ENCODE measurements at regions not wholly inside any gene's neighbourhood (a gene's known extent, or its start where the extent isn't known, plus 50 kb on each side); places are given as distances from the start of the nearest gene placed in this dataset.
A peak's percentile ranks its signal among the peaks of the same experiment; 100 is the strongest.
"Not testable (repeated sequence)": the region's sequence is repeated elsewhere in the genome, so short reads cannot be mapped to it uniquely, and the experiment has no call there.

GRCh38 chr13:59399513-59399912 lies 764.2 kb downstream of the DIAPH3 start:
- Histone ChIP-seq H3K4me1 (peaks cover 7% of the 10 kb centered on the region), H3K9me3 (no peaks in the 10 kb centered on the region), H3K36me3 (replicated peaks in 1 of 2; ENCODE audit: insufficient read depth in 1 of 2, low read depth in 2 of 2) (no peaks in the 10 kb centered on the region), H3K27me3 (no peaks in the 10 kb centered on the region), H3K4me3 (no peak overlapping the region), H3K27ac (no peak overlapping the region)
- ATAC-seq = no peak
- DNase-seq = no peak
- no peak for TF ChIP-seq CTCF (IDR thresholded peaks at IDR 0.05)
- no peak for TF ChIP-seq POLR2A (IDR thresholded peaks at IDR 0.05)
- intact Hi-C loops (cut with DNase I) = loop anchor here (5.0 kb wide), 1 partner anchor 273 kb away; no protein-coding TSS in a partner anchor

- no peak for ATAC-seq
- H3K4me1 ChIP-seq = peaks cover 21% of the 10 kb centered on the region
- intact Hi-C loops (cut with DNase I) = no loop called here
- H3K9me3 ChIP-seq = peaks cover 0 to 3% (median 0%) of the 10 kb centered on the region in 3 donors
- H3K36me3 ChIP-seq (replicated peaks in 1 of 2; ENCODE audit: insufficient read depth in 1 of 2, low read depth in 2 of 2) = no peaks in the 10 kb centered on the region
- no peak overlapping the region for H3K27ac ChIP-seq
- H3K27me3 ChIP-seq = no peaks in the 10 kb centered on the region
- H3K4me3 ChIP-seq = no peak overlapping the region
- no peak for TF ChIP-seq POLR2A (IDR thresholded peaks at IDR 0.05)
- no peak for TF ChIP-seq CTCF (IDR thresholded peaks at IDR 0.05)
- DNase-seq = no peak
These were observed 759.4 kb downstream of the DIAPH3 start for GRCh38 chr13:59404331-59404730.

GRCh38 chr13:59407251-59407650 lies 756.5 kb downstream of the DIAPH3 start:
- H3K27me3 ChIP-seq; DNase-seq; intact Hi-C loops (cut with DNase I); H3K4me3 ChIP-seq; H3K9me3 ChIP-seq; ATAC-seq; H3K27ac ChIP-seq; H3K36me3 ChIP-seq (replicated peaks in 1 of 2; ENCODE audit: insufficient read depth in 1 of 2, low read depth in 2 of 2): not testable (repeated sequence)
- peaks cover 40% of the 10 kb centered on the region for H3K4me1 ChIP-seq
- 93 to 96% methylated on average over 2 of the region's 2 CpGs for WGBS, 2 donors

GRCh38 chr13:59408738-59409137 lies 755.0 kb downstream of the DIAPH3 start:
- WGBS, 2 donors = 31 to 32% methylated on average over 5 of the region's 5 CpGs
- Histone ChIP-seq H3K9me3 (peaks cover 0 to 3% (median 0%) of the 10 kb centered on the region in 3 donors), H3K4me1 (peaks cover 46% of the 10 kb centered on the region), H3K27me3 (no peaks in the 10 kb centered on the region), H3K4me3 (no peak overlapping the region), H3K27ac (peak overlapping the region; percentile 75 to 83 (median 76)), H3K36me3 (replicated peaks in 1 of 2; ENCODE audit: insufficient read depth in 1 of 2, low read depth in 2 of 2) (no peaks in the 10 kb centered on the region)
- ATAC-seq (peak; percentile 43), DNase-seq (peak; percentile 42 to 64 (median 50))
- intact Hi-C loops (cut with DNase I) = no loop called here
- TF ChIP-seq CTCF (IDR thresholded peaks at IDR 0.05) = no peak
- no peak for TF ChIP-seq POLR2A (IDR thresholded peaks at IDR 0.05)

- intact Hi-C loops (cut with DNase I) = no loop called here
- Histone ChIP-seq H3K9me3 (peaks cover 0 to 3% (median 0%) of the 10 kb centered on the region in 3 donors), H3K27me3 (no peaks in the 10 kb centered on the region), H3K36me3 (replicated peaks in 1 of 2; ENCODE audit: insufficient read depth in 1 of 2, low read depth in 2 of 2) (no peaks in the 10 kb centered on the region), H3K4me3 (no peak overlapping the region), H3K27ac (peak overlapping the region; percentile 75 to 83 (median 76)), H3K4me1 (peaks cover 46% of the 10 kb centered on the region)
- WGBS, 2 donors = 10% methylated on average over 2 of the region's 2 CpGs
- TF ChIP-seq CTCF (IDR thresholded peaks at IDR 0.05) (peak in 1 of 7 experiments; percentile 6), POLR2A (IDR thresholded peaks at IDR 0.05) (no peak)
- DNase-seq (peak; percentile 89 to 95 (median 90)), ATAC-seq (peak; percentile 95)
These were observed 754.5 kb downstream of the DIAPH3 start for GRCh38 chr13:59409211-59409610.
